NCI-H524 (cell line): ENCODE measurements at regions not wholly inside any gene's neighbourhood (a gene's known extent, or its start where the extent isn't known, plus 50 kb on each side); places are given as distances from the start of the nearest gene placed in this dataset.

ENCODE experiments used
- DNase-seq, 2 experiments: peaks; one replicate each; lab custom pipeline; 2025; lab: John Stamatoyannopoulos, UW

DNA sequence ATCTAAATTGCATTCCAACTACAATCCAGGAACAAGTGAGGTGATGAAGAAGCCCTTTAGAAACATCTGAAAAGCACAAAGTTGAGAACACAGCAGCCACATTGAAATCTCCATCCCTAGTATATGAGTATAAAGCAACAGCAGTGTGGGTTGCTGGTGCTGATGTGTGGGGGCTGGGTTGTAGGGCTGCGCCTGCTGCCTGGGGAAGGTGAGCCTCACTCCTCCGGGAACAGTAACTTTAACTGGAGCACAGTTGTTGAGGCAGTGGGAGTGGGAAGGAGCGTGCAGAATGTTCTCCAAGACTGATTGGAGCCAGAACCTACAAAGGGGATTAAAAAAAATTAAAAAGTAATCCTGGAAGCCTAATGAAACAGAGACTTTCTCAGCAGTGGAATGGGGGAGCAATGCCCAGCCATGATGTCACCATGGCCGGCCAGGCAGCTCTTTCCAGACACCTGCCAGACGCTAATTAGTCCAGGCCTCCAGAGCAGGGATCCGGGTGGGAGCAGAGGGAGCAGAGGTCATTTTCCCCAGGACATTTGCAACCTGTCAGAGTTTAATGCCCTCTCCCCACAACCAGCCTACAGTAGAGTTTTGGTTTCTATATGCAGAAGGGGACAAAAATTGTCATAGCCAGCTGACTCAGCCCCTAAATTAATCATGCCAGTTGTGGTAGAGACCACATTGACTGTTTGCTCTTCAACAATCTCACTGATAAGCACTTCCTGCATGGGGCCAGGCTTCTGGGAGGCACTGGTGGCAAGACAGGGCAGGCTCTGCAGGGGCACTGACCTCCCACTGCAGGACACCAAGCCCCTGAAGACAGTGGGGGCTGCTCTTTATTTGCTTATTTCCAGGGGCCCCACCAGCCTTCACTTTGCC, 133.0 kb upstream of the ZNF32 start:
- DNase-seq: no peak

DNA sequence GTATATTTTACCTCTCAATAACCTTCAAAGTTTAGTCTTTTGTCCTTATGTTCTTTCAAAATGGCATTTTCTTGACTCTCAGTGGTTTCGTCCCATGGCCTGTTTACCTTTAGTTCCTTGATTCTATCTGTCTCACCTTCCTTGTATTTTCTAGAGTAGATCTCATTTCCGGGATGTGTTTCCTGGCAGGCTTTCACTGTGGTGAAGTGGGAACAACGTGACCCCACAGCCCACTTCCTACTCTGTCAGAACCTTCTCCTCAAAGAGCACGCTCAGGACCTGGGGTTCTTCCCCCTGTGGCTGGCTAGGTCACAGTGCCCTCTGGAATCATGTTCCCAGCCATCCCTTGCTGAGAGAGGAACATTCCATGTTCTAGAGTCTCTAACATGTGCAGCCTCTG, 129.9 kb upstream of the ZNF32 start:
- DNase-seq: no peak

DNA sequence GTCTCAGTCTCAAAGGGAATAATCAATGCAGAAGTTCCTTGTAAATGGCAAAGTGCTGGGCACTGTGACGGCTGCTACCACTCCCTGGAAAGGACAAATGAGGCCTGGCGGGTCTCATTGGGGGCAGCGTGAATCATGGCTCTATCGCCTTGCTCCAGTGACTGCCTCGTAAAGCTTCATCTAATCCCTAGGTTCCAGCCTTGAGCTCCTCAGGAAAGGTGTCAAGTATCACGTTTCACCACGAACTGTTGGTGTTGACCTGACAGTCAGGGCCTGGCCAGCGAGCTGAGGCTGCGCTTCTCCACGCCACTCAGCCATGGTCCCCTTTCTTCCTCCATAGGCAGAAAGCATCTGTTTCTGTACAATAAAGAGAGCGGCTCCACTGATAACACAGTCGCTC, 126.7 kb upstream of the ZNF32 start:
- DNase-seq: no peak

DNA sequence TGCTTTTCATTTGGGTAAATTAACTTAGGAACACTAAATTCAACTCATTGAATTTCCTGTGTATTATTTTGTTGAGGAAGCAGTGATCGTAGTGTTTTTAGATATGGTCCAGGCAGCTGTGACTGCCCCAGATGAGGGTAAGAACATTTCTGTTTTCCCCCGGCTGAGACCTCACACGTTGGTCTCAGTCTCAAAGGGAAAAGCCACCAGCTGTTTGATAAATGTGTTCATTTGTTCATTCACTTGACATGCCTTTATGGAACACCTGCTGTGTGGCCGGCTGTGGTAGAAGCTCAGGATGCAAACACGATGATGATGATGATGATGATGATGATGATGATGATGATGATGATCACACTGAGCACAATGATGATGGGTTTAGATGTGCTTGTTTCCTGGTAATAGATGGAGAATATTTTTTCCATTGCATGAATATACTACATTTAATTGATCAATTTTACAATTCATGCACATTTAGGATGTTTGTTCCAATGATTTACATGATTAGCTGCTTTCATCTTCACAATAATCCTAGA, 125.6 kb upstream of the ZNF32 start:
- no peak for DNase-seq

DNA sequence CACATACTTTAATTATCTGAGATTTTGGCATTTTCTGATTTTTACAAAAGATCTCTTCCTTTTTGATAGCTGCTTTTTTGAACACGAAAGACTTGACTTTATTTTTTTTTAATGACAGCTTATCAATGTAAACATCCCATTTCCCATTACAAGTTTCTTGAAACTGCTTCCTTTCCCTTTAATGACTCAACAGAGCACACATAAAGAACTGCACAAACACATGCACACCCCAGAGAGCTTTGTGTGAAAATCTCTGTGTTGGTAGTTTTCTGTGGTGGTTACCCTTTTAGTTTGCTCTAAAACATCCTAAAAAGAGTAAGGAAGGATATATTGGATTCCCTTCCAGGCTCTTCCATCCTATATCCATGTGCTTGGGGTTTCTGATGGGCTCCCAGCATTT, 125.1 kb upstream of the ZNF32 start:
- no peak for DNase-seq

DNA sequence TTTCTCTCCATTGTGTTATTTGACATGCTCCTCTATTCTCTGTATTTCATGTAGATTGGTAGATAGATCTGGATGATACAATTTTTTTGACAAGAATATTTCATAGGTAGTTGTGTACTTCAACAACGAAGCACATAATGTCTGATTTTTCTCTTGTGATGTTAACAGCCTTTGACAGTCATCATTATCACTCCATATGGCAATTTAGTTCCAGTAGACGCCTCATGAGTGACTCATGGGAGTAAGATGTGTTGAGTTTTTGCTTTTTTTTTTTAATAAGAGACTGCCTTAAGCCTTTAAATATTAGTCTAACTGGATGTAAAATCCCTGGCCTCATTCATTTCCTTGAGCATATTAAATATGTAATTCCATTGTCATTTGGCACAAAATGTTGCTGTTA, 123.5 kb upstream of the ZNF32 start:
- no peak for DNase-seq

DNA sequence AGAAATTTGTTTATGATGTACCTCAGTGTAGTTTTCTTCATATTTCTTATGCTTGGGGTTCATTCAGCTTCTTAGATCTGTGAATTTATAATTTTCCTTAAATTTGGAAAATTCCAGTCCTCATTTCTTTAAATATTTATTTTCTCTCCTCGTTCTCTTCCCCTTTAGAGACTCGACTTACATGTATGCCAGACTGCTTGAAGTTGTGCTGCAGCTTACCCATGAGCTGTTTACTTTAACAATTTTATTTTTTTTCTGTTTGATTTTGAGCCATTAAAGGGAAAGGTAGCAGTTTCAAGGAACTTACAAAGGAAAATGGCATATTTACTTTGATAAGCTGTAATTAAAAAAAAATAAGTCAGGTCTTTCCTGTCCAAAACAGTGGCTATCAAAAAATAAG, 123.0 kb upstream of the ZNF32 start:
- DNase-seq: no peak

DNA sequence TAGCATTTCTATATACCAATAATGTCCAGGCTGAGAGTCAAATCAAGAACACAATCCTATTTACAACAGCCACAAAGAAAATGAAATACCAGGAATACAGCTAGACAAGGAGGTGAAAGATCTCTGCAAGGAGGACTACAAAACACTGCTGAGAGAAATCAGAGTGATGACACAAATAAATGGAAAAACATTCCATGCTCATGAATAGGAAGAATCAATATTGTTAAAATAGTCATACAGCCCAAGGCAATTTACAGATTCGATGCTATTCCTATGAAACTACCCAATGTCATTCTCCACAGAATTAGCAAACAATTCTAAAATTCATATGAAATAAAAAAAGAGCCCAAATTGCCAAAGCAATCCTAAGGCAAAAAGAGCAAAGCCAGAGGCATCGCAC, 116.8 kb upstream of the ZNF32 start:
- DNase-seq: no peak

DNA sequence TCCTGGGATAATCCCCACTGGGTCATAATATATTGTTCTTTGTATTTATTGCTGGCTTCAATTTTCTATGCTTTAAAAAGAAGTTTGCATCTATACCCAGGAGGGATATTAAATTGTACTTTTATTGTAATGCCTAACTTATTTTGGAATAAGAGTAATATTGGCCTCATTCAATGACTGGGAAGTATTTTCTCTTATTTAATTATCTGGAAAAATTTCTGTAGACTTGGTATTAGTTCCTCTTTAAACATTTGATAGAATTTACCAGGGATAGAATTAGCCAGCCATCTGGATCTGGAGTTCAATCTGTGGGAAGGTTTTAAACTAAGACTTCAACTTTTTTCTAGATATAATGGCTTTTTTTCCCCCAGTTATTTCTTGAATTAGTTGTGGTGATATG, 115.2 kb upstream of the ZNF32 start:
- DNase-seq: no peak

DNA sequence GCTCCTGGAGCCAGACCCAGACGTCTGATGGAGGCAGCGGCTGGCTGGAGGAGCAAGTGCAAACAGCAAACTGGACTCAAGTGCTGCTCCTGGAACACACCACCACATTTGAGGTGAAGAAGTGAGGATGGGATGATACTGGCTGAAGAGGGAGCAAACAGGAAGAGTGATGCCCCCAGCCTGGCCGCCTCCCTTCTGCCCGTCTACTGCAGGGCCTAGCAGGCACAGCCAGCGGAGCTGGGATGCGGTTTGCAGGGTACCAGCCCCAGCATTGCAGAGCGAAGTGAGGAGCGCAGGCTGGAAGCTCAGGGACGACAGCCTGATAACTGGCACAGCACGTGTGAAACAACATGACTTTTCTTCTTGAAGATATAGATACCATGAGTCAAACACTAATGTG, 111.8 kb upstream of the ZNF32 start:
- no peak for DNase-seq

DNA sequence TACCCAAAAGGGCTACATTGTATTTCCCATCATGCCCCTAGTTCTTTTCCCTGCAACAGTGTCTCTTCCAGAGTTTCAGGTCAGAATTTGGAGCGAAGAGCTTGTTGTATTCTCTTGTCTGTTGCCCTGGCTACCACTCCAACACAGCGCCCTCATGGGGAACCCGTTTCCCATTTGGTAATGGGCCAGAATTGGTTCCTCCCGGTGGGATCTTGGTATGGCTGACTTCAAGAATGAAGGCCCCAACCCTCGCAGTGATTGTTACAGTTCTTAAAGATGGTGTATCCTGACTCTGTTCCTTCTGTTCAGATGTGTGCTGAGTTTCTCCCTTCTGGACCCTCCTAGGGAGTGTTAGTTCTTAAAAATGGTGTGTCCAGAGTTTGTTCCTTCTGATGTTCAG, 110.5 kb upstream of the ZNF32 start:
- no peak for DNase-seq

DNA sequence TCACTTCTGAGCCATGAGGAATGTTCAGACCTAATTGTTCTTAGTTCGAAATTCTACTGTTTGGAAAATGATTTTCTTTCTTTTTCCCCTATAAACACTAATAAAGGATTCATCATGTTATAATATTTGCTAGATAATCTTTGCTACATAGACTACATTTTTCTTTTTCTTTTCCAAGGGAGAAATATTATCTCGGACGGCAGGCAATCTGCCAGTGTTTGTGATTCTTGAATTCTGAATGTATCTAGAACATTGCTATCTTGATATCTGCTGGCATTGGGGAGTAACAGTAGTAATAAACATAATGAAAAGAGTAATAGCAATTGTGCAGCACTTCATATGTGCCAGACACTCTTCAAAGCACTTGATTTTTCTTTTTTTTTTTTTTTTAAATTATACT, 107.7 kb upstream of the ZNF32 start:
- DNase-seq: no peak

DNA sequence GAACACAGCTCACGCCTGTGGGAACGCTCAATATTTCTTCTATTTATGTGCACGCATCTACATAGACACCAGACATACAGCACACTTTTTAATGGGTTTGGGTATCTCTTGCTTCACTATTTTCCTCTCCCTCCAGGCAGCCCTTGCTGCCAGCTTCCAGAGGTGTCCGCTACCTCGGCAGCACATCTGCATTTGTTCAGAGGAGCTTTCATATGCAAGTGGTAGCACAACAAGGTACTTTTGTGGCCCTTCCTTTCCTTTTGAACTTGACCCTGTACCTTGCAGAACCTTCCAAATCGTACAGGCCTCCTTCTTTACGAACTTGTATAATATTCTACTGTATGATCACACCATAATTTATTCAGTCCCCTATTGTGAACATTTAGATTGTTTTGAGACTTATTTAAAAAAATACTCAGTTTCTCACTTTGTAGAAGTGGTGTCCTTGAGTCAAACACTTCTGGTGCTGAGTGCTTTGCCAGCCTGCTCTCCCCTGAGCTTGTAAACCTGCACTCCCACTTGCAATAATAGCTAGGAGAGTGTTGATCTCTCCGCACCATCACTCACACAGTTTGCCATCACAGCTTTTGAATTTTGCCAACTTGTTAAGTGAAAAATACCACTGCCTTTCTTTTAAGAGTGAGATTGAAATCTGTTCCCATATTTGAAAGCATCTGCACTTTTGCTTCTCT, 106.0 kb upstream of the ZNF32 start:
- no peak for DNase-seq

DNA sequence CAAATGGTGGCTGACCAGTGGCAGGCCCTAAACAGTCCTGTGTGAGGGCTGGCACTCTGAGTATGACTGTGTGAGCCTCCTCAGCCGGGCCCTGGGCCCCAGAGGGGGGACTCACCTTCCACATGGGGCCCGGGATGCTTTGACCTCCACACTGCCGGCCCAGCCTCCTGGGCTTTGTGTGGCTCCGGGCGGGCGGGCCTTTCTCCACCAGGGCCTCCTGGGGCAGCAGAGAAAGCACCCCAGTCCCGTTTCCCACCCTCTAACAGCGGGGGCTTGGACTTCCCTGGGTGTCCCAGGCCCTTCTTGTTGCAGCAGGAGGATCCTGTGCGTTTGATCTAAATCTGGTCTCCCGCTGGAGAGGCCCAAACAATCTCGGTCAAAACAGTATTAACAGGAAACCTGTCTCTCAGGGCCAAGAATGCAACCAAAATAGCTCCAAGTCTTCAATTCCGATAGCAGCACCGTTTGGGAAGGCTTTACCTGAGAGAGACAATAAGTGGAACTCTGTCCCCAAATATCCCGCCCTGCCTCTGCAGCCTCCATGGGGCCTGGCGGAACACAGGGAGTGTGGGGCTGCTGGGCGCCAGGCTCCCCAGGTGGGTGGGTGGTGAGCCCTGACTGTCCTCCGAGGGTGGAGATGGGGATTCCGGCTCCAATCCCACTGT, 104.8 kb upstream of the ZNF32 start:
- no peak for DNase-seq

DNA sequence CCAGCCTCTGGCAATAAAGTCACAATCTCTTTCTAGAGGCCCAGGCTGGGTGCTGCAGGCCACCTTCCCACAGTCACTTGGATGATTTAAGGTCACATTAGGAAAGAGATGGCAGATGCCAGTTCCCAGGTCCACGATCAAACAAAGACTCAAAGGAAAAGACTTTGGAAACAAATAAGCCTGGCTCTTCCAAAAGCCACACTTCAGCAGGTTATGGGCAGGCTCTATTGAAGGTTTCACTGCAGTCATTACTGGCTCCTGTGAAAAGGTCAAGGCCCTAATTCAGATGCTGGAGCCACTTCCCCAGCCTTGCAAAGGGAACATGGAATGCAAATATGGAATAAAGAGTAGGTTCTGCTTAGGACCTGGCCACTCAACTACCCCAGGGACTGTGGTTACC, 104.0 kb upstream of the ZNF32 start:
- no peak for DNase-seq

DNA sequence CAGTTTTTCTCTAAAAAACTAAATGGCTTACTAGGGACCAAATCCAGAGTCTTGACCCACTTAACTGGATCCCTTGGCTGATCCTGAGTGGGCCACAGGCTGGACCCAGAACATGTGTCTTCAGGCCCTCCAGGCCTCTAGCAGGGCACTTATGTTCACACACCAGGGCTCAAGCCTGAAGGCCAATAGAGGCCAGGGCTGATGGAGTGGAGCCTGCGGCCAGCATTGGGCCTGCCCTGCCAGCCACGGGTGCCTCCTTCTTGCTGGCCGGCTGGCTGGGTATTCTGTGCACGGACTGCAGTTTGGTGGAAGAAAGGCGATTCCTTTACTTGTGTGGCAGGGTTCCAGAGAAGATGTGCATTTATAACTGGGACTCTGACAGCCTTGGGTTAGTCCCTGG, 103.0 kb upstream of the ZNF32 start:
- no peak for DNase-seq

DNA sequence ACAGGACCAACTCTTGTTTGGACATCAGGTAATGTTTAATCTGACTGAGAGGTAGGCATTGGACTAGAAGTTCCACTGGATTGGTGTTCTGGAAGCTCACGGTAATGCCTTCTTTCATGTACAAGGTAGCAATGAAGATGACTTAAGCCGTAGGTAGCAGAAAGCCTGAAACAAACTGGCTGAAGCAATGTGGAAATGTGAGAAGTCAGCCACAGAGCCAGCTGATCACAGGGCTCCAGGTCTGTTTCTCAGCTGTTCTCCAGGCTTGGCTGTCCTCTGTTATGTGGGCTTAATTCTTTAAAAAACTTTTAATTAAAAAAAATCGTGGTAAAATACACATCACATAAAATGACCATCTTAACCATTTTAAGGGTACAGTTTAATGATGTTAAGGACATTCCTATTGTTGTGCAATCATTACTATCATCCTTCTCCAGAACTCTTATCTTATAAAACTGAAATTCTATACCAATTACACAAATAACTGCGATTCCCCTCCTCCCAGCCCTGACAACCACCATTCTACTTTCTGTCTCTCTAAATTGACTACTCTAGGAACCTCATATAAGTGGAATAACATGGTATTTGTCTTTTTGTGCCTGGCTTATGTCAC, 101.4 kb upstream of the ZNF32 start:
- DNase-seq: no peak

DNA sequence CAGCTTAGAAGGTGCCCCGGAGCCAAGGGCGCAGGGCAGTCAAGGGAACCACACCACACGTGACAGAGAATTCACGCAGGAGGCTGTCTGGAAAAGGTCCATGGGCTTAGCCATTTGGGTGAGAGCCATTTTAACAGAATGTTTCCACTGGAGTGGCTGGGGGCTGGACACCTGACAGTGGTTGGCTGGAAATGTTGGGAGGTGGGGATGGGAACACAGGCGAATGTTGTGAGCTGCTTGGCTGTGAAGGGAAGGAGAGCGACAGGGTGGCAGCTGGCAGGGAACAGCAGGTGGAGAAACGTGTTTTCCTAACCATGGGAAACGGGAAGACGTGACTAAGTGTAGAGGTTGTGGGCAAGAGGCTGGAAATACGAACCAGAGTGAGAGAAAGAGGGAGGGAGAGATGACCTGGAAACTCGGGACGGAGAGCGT, 100.5 kb upstream of the ZNF32 start:
- peak in 1 of 2 experiments; percentile 5 for DNase-seq

DNA sequence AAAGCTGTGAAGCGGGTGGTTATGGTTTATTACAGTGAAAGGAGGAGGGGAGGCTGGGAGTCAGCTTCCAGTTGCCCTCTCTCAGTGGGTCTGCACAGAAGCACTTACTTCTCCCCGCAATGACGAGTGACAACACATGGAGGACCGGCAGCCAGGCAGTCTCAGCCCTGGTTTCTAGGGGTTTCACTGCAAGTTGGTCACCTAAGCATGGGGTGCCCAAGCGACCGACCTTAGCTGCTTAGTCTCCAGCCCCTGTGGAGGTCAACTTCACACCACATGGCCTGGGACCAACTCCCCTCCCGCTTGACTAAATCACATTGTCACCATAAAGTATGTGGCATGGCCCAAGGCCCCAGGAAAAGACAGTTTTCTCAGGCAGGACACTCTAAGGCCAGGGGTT, 99.9 kb upstream of the ZNF32 start:
- no peak for DNase-seq

DNA sequence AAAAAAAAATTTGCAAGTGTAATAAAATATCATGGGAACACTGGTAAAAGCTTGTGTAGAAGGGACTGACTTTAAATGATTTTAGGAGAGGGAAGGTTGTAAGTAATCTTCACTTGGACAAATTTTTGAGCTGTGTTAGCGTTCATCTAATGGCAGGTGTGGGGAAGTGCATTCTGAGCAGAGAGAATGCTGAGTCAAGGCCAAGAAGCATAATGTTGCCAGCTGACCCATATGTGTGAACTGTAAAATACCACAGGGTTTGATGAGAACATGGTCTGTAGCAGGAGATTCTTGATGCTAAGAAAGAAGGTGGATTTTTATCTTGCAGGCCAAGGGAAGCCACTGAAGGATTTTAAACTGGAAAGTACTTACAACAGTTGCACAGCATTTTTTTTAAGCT, 98.2 kb upstream of the ZNF32 start:
- no peak for DNase-seq

DNA sequence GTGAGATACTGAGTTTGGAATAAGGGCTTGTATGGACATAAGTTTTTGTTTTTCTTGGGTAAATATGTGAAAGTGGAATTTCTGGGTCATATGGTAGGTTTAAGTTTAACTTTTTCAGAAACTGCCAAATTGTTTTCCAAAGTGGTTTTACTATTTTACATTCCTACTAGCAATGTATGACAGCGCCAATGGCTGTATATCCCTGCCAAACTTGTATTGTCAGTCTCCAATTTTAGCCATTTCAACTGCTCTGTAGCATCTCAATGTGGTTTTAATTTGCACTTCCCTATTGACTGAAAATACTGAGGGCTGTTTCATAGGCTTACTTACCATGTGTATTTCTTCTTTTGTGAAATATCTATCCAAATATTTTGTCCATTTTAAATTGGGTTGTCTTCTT, 90.5 kb upstream of the ZNF32 start:
- no peak for DNase-seq

DNA sequence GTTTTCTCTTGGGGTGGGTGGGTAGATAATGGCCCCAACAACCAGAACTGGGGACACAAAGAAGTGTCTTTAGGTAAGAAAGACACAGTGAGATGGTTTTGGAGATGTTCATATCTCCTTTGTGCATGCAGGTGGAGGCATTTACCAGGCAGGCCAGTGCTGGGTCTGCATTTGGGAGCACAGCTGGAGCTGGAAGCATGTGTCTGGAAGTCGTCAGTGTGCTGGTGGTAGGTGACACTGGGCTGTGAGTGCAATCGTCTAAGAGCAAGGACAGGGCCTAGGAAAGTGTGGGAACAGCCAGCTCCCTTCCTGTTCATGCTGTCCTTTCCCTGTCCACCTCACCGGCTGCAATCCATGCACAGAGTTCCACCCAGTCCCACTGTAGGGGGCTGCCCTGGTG, 88.3 kb upstream of the ZNF32 start:
- DNase-seq: no peak
